HG03097 (cell line): ENCODE measurements at regions not wholly inside any gene's neighbourhood (a gene's known extent, or its start where the extent isn't known, plus 50 kb on each side); places are given as distances from the start of the nearest gene placed in this dataset.
"Not testable (repeated sequence)": the region's sequence is repeated elsewhere in the genome, so short reads cannot be mapped to it uniquely, and the experiment has no call there.

Experiments used
- ATAC-seq: cut with Tn5 transposase; IDR thresholded peaks from one replicate; pipeline ENCODE4 v1.9.1; 2021; ENCODE audit not compliant: unreplicated experiment, low FRiP score

- ATAC-seq = no peak
Observed at GRCh38 chr6:74891349-74891831, 314.5 kb downstream of the COL12A1 start.

GRCh38 chr6:74889635-74890034 lies 316.2 kb downstream of the COL12A1 start:
- no peak for ATAC-seq

- ATAC-seq = not testable (repeated sequence)
Observed at GRCh38 chr6:74888741-74889140, 317.1 kb downstream of the COL12A1 start.

- ATAC-seq = no peak
Observed at GRCh38 chr6:74879976-74880375, 325.9 kb downstream of the COL12A1 start.

GRCh38 chr6:74879234-74879633 lies 326.6 kb downstream of the COL12A1 start:
- ATAC-seq = no peak

- ATAC-seq = no peak
Observed at GRCh38 chr6:74875193-74875592, 330.7 kb downstream of the COL12A1 start.

- no peak for ATAC-seq
Observed at GRCh38 chr6:74872754-74873476, 332.9 kb downstream of the COL12A1 start.

- no peak for ATAC-seq
Observed at GRCh38 chr6:74871757-74872156, 334.1 kb downstream of the COL12A1 start.

- no peak for ATAC-seq
Observed at GRCh38 chr6:74870403-74870802, 335.4 kb downstream of the COL12A1 start.

- ATAC-seq = no peak
Observed at GRCh38 chr6:74867291-74867690, 338.6 kb downstream of the COL12A1 start.

GRCh38 chr6:74863968-74864367 lies 341.9 kb downstream of the COL12A1 start:
- ATAC-seq = no peak

GRCh38 chr6:74860456-74860855 lies 345.4 kb downstream of the COL12A1 start:
- no peak for ATAC-seq

GRCh38 chr6:74857157-74857556 lies 348.7 kb downstream of the COL12A1 start:
- no peak for ATAC-seq

GRCh38 chr6:74853991-74854390 lies 351.9 kb downstream of the COL12A1 start:
- ATAC-seq = no peak

GRCh38 chr6:74851596-74851995 lies 354.3 kb downstream of the COL12A1 start:
- ATAC-seq = no peak

- no peak for ATAC-seq
Observed at GRCh38 chr6:74840953-74841352, 364.9 kb downstream of the COL12A1 start.

- no peak for ATAC-seq
Observed at GRCh38 chr6:74834967-74835366, 370.9 kb downstream of the COL12A1 start.

GRCh38 chr6:74826263-74826662 lies 379.6 kb downstream of the COL12A1 start:
- ATAC-seq = no peak

- ATAC-seq = no peak
Observed at GRCh38 chr6:74814440-74814839, 391.4 kb downstream of the COL12A1 start.

GRCh38 chr6:74807674-74808073 lies 398.2 kb downstream of the COL12A1 start:
- ATAC-seq = no peak

- ATAC-seq = no peak
Observed at GRCh38 chr6:74805916-74806696, 399.7 kb downstream of the COL12A1 start.

GRCh38 chr6:74798302-74798701 lies 407.6 kb downstream of the COL12A1 start:
- ATAC-seq = no peak
